ENCODE measurements at regions not wholly inside any gene's neighbourhood (a gene's known extent, or its start where the extent isn't known, plus 50 kb on each side); places are given as distances from the start of the nearest gene placed in this dataset.

DNA sequence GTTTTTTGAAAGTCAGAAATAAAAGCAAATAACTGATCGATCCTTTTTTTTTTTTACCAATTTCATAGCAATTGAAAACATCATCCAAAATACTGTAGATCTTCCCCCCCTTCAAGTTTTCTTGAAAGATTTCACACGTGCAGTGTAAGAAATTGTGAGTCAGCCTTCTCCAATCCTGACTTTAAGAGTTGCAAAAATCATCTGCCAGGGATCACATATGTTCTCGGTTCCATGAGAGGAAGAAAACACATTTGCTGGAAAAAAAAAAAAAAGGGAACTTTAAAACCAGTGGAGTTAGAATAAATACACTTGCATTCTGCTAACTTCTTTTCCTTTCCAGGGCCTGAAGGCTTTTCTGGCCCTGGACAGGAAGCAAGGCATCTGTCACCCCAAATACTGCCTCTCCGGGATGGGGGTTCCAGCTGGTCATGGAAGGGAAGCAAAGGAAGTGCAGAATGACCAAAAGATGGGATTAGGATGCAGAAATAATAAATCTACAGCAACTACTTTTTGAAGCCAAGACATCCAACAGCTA, 198.4 kb upstream of the KIAA1217 start:
- DNase-seq (ENCODE audit: low read depth, low spot score): no peak

DNA sequence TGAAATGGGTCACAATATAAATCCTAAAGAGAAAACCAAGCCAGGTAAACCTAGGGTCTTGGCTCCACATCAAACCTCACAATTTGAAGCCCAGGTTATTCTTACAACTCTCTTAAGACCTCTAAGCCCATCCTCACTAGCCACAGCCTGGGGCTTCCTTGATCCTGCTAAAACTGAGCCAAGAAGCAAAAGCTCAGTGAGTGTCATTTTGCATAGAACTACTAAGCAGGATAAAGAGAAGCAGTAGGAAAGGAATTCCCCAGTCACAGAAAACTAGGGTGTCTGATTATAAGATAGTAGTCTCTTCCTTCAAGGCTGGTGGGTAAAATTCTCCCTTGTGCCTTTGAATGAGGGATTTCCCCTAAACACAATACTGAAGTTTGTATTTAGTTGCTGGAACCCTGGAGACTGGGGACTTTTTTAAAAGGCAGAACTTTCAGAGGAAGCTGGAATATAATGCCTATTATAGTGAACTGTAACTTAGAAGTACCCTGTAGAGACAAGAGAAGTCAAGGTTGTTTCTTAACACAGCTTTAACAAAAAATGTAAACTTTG, 196.6 kb upstream of the KIAA1217 start:
- DNase-seq (ENCODE audit: low read depth, low spot score): no peak

DNA sequence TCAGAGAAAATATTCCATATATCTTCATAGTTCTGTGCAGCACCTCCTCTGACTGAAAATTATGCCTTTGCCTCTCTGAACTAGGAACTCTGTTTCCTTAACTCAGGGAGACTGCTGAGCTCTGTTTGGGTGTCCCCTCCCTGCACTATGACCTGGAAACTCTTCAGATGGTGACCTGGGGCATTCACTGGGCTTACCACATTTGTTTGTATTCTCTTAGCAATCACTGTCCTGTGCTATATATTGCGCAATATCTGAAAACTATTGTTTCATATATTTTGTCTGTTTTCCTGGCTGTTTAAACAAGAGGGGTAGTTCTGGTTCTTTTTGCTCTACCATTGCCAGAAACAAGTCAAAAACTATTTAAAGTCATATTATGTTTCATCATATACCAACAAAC, 181.8 kb upstream of the KIAA1217 start:
- no peak for DNase-seq (ENCODE audit: low read depth, low spot score)

DNA sequence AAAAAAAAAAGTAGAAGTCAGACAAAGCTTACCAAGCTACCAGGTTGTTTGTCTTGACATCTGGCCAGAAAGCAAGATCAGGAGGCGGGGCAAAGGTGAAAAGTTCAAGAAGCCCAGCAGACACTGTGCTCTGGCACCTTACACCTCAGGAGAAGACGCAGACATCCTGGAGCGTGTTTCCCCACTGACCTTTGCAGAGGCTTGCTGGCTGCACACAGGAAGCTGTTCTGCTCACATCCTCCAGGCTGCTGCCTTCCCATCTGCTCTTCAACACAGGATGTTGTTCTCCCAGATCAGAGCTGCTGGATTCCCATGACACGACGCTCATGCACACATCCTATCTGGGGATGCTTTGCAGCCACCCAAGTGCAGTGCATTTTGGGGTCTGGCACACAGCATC, 174.4 kb upstream of the KIAA1217 start:
- DNase-seq (ENCODE audit: low read depth, low spot score): no peak

DNA sequence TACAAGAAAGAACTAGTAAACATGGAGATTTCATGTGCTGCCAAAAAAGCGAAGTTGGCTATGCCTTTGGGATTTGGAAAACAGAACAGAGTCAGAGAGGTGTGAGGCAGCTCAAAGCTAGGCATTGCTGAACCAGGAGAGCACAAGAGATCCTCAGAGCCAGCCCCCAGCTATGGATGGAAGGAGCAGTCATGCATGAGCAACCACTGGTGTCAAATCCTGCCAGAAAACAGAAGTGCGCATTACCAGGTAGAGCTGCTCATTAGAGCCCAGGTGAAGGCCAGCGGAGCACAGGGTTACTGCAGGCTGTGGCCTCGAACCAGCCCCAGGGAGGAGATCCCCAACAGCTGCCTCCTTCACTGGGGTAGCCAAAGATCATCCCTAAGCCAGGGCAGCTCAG, 173.2 kb upstream of the KIAA1217 start:
- no peak for DNase-seq (ENCODE audit: low read depth, low spot score)

DNA sequence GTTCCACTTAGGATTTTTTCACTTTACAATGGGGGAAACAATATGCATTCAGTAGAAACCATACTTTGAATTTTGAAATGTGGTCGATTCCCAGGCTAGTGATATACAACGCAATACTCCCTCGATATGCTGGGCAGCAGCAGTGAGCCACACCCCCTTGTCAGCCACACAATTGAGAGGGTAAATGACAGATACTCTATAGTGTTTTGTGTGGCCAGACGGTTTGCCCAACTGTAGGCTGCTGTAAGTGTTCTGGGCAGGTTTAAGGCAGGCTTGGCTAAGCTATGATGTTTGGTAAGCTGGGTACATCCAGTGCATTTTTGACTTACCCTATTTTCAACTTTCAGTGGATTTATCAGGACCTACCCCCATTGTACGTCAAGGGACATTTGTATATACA, 169.6 kb upstream of the KIAA1217 start:
- DNase-seq (ENCODE audit: low read depth, low spot score): no peak

DNA sequence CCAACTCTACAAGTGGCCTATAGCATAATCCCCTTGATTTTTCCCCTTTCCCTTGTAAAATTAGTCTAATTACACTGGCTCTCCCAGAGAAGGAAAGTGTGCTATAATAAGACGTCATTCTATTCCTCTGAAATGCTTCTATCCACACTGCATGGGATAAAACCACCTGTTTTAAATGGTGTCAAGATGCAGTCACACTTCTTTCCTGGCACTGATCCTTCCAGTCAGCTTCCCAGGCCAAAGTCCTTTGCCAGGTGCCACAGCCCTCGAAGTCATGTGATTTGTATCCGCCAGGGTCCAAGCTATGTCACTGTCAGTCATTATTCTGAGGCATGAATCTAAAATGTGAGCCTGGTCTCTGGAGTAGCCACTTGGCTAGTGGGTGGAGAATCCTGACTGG, 169.0 kb upstream of the KIAA1217 start:
- no peak for DNase-seq (ENCODE audit: low read depth, low spot score)

DNA sequence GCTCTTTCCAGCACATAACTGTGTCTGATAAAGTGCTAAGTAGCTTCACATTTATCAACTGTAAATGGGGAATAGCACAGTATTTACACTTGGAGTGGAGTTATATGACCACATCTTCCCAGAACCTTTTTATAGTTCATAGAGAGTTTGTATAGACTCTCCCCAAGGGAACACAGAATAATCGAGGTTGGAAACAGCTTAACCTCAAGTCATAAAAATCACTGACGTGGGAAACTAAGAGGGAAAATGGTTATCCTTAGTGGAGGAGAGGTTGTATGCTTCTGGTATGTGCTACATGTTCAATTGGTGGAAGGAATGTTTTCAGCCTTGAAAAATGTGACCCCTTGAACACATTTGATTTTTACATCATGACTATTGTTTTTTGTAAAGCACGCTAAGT, 167.9 kb upstream of the KIAA1217 start:
- DNase-seq (ENCODE audit: low read depth, low spot score): no peak

DNA sequence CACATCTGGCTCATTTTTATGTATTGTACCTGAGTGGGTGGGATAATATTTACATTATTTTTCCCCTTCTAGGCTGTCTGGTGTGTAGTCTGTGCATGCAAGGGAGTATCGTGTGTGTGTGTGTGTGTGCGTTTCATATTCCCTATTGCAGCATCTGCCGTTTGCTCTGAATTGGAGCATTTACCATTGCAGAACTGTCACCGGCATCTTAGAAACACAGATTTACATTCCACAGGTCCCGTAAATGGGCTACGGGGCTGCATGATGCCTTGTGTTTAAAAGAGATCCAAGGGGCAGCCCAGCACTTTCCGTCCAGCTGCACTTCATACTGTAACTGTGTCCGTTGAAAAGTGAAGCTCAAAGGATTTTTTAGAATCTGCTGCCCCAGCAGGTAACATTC, 167.1 kb upstream of the KIAA1217 start:
- DNase-seq (ENCODE audit: low read depth, low spot score): no peak

DNA sequence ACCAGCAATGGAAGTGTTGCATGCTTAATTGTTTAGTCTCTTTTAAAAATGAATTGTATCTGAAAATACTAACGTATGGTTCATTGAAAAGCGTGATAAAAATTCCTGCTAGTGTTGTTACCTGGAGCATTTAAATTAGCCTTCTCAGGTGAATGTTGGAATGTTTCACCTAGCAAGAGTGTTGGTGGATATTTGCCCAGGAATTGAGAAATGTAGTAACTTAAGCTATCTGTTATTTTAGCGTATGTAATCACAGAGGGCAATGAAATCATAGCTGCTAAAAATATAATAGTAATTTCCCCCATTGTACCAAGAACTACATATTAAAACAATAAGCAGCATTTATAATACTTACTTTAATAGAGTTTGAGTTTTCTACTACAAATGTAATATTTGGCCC, 166.1 kb upstream of the KIAA1217 start:
- no peak for DNase-seq (ENCODE audit: low read depth, low spot score)

DNA sequence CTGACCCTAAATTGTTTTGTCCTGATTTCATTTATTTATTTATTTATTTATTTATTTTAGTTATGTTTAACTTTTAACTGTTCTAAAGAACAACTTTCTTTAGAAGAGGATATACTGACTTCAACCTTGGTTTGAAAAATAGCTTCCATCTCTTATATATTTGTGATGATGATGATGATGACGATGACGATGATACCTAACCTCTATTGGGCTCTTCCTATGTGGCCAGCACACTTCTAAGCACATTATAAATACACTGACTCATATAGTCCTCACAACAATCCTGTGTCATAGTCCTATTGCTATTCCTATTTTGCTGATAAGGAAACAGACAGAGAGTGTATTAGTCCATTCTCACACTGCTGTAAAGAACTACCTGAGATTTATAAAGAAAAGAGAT, 162.9 kb upstream of the KIAA1217 start:
- DNase-seq (ENCODE audit: low read depth, low spot score): no peak

DNA sequence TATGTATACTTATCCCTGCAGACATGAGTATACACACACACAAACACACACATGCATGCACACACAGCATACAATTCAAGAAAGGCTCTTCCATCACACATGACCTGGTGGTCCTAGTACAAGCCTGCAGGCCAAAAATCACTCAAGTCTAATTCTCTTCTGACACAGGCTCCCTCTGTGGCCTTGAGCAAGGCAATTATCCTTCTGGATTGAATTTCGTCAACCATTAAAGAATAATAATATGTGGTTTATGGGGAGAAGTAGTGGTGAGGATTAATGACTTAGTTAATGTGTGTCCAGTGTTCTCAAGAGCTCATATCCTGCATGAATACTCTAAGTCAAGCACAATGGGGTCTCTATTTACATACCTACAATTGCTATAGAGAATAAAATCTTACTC, 161.8 kb upstream of the KIAA1217 start:
- DNase-seq (ENCODE audit: low read depth, low spot score): no peak

DNA sequence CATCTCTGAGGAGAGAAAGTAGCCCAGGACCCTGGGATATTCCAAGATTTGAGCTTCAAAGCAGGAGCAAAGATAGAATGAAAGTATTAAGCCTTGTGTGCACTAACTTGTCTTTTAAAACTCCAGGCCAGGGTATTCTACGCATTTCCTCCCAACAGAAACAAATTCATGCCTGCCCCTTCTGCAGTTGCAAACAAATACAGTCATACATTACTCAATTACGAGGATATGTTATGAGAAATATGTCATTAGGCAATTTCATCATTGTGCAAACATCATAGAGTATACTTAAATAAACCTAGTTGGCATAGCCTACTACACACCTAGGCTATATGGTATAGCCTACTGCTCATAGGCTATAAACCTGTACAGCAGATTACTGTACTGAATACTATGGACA, 154.5 kb upstream of the KIAA1217 start:
- DNase-seq (ENCODE audit: low read depth, low spot score): no peak

DNA sequence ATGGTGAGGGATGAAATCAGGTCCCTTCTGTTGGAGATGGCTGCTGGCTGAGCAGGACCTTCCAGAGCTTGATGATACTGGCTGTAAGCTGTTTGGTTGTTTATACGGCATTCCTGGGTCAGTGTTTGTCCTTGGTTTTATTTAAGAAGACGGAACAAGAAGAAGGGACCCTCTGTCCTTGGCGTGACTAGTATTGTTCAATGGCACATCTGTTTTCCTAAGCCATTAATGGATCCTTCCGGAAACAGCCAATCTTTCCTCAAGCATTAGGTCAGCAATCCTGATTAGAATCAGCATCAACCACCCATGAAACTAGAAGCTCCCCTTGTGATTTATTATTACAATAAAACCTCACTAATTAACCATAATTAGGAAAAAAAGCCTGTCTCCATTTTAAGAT, 128.7 kb upstream of the KIAA1217 start:
- DNase-seq (ENCODE audit: low read depth, low spot score): no peak

DNA sequence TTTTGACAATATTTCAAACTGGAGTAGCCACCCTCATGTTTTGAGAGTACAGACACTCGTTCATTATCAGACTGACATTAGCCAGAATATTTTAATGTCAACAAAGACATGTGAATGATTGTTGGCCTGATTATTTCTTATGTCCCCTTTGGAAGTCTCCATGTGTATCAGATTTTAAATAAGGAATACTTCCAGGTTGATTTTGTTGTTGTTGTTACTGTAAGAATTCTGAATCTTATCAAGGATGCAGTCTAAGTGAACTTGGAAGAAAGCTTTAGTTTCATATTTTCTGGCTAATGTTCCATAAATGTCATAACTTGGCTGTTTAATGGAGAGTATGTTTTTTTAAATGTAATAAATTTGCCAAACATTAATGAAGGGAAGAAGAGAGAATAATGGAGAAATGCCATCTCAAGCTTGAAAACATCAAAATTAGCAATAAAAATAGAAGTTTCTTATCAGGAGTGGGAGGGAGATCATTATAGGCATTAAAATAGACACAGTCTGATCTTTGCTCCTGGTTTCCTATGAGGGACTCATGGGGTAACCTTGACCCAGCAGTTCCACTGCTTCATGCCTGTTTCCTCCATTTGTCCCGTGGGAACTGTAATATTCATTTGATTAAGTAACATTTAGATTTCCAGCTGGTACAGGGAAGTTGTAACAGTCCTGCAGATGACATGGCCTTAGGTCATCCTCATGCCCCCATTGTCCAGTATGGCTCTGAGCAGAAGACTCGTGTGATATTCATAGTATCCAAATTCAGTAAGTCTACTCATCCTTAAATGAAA, 122.4 kb upstream of the KIAA1217 start:
- DNase-seq (ENCODE audit: low read depth, low spot score): no peak

DNA sequence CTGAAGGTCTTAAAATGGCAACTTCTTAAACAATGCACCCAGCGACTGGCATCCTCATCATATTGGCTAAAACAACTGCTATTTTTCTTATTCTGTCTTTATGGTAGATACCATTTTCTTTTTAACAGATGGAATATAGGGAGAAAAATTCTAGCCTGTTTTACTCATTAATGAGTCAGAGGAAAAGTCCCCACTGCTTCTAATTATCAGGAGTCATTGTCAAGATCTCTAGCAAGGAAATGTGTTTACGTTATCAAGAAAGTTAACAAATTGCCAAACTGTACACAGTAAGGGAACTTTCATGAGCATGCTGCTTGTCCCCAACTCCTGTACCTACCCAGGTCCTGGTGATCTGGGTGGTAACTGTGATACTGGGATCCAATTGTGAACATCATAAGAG, 117.7 kb upstream of the KIAA1217 start:
- no peak for DNase-seq (ENCODE audit: low read depth, low spot score)

DNA sequence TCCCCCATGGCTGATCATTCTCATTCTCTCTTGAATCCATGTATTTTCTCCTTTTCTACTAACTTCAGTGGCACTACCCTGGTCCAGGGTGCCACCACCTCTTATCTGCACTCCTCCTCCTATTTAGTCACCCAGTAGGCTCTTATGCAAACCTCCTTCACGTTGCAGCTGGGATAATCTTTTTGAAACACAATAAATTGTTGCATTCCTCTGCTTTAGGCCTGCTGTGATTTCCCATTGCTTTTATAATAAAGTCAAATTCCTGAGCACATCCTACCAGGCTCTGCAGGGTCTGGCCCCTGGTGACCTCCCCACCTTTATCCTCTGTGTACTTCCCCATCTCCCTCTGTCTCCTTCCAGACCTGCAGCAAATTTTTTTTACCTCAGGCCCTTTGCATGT, 112.7 kb upstream of the KIAA1217 start:
- DNase-seq (ENCODE audit: low read depth, low spot score): no peak

DNA sequence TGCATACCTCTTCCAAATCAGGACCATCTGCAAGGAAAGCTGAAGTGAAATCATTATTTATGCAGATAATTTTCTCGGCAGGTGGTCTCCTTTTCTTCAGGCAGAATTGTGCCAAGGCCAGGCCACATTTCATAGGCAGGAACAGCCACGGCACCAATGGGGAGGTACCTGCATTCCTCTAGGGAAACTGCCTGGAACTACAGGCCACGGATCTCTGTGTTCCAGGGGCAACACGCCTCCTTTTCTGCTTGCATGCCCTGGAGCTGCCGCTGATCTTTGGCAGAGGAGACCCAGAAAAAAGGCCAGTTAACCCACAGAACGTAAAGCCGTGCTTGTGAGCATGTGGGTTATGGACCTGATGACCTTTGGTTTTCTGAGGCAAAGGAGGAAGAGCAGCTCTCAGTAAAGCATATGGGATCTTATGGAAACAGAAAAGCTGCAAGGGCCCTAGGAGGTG, 111.2 kb upstream of the KIAA1217 start:
- DNase-seq (ENCODE audit: low read depth, low spot score): no peak

DNA sequence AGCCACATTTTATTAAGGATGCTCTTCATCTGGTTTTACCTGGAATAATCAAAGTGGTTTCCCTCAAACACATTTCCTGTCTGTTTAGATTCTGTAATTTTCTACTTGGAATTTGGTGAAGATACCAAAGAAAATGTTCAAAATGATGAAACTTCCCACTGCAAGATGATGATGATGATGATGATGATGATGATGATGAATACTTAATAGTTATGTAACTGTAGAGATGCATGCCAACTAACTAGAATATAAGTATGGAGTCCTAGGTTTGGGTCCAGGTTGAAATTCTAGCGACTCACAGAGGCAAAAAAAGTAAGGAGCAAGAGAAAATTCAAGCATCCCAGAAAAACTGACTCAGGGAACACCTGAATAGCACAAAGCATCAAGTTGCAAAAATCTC, 104.0 kb upstream of the KIAA1217 start:
- no peak for DNase-seq (ENCODE audit: low read depth, low spot score)

DNA sequence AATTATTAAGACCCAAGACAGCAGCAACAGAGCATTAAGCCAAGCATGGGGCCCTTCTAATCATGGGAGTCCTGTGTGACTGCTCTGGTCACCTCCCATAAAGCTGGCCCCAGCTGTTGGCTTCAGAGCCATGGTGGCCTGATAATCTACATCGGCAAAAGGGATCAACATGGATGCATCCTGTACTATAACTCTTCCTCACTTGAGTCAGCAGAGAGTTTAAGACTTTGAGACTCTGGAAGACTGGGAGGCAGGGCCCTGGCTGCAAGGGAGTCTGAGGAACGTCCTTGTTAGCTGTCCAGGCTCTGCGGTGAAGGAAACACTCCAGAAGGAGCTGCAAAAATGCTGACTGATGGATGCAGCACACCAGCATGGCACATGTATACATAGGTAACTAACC, 95.0 kb upstream of the KIAA1217 start:
- DNase-seq (ENCODE audit: low read depth, low spot score): no peak

DNA sequence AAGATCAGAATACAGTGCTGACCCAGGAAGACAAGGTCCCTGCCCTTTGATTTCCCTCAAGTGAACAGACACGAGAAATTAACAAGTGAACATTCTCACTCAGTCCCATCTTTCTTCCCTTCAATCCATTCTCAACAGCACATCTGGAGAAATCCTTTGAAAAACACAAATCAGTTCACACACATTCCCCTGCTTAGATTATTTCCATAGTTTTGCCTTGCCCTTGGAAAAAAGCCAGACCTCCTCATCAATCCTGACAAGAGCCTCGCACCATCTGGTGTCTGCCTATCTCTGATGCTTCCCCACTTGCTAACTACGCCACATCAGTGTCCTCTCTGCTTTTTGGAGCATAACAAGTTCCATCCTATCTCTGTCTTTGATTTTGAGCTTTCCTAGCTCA, 94.4 kb upstream of the KIAA1217 start:
- no peak for DNase-seq (ENCODE audit: low read depth, low spot score)

DNA sequence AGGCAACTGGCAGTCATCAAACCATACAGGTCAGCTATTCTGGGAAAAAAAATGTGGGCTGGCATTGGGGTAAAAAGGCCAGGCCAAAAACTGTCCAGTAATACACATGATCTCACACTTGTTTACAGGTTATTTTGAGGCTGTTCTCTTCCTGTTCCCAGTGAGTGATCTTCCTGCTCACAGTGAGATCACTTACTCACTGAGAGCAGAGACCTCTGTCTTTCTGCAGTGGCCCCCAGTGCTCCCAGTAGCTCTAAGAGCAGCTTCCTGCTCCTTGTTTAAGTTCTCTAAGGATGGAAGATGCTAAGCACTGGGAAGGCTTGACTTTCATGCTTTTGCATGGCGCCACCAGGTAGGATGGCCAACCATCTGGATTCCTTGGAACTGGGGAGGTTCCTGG, 93.5 kb upstream of the KIAA1217 start:
- no peak for DNase-seq (ENCODE audit: low read depth, low spot score)

DNA sequence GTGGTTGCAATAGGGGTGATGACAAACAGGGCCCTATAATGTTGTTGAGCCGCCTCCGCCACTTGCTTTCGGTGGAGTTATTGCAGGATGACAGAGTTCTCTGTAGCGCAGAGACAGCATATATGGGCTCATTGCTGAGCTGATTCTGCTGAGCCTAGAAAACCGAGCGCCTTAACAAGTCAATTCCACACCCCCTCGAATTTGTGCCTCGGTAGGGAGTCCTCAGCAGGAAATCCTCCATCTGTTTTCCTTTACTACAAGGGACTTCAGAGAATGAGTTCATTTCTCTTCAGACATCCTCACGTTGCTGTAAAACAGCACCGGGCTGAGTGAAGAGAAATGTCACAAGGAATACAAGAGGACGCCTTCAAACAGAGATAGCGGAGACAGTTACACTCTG, 90.7 kb upstream of the KIAA1217 start:
- DNase-seq (ENCODE audit: low read depth, low spot score): no peak
